Right lobe of liver (tissue), 6 donors: ENCODE measurements at regions not wholly inside any gene's neighbourhood (a gene's known extent, or its start where the extent isn't known, plus 50 kb on each side); places are given as distances from the start of the nearest gene placed in this dataset.

ENCODE experiments used
- ATAC-seq, 4 donors: fragments of 200-7000 bp; cut with Tn5 transposase; one replicate each; pipeline ENCODE4 v1.9.1; 2020; ENCODE audit warnings: mild to moderate bottlenecking in 4 of 4, moderate library complexity in 4 of 4
- DNase-seq, 3 donors: peaks; one replicate each; pipeline ENCODE4 v3.0.0-alpha.2; 2020
- H3K27ac ChIP-seq, 3 donors: fragments of 200-600 bp; one replicate each; pipeline ENCODE4 v1.8.0; 2022
- H3K27me3 ChIP-seq, 2 donors: fragments of 200-600 bp; one replicate each; pipeline ENCODE4 v1.8.0; 2022
- H3K36me3 ChIP-seq, 4 donors: fragments of 200-600 bp; sonication (generic) in 1 of 4; one replicate each; pipeline versions ENCODE4 v1.5.1 to v1.8.0; 2017 to 2022; ENCODE audit warnings: control low read depth in 1 of 4
- H3K4me1 ChIP-seq, 4 donors: fragments of 200-600 bp; sonication (generic) in 1 of 4; one replicate each; pipeline versions ENCODE4 v1.5.1 to v1.8.0; 2017 to 2022; ENCODE audit warnings: control low read depth in 1 of 4
- H3K4me3 ChIP-seq, 3 donors: fragments of 200-600 bp; one replicate each; pipeline ENCODE4 v1.8.0; 2022
- H3K9me3 ChIP-seq, 4 donors: fragments of 200-600 bp; sonication (generic) in 1 of 4; one replicate each; pipeline versions ENCODE4 v1.5.1 to v1.8.0; 2017 to 2022; ENCODE audit warnings: control low read depth in 1 of 4
- CTCF ChIP-seq, 4 donors: fragments of 200-600 bp in 3 of 4; fragments of 450-650 bp in 1 of 4; IDR thresholded peaks; one replicate each; pipeline versions ENCODE4 v1.5.1 to v1.8.0; 2016 to 2022; ENCODE audit warnings: antibody characterized with exemption in 4 of 4, mild to moderate bottlenecking in 2 of 4
- POLR2A ChIP-seq: fragments of 450-650 bp; IDR thresholded peaks from one replicate; pipeline ENCODE4 v1.6.1; 2017; ENCODE audit warnings: antibody characterized with exemption, mild to moderate bottlenecking
- WGBS: methylation state at CpG from one replicate; pipeline ENCODE4 v1.1.6; 2018; ENCODE audit warnings: low coverage, low lambda C conversion rate; ENCODE audit not compliant: insufficient coverage; ENCODE audit errors: missing lambda C conversion rate; 5-methylcytosine and 5-hydroxymethylcytosine counted together
- intact Hi-C, 2 donors: fragments of 100-400 bp; cut with DNase I; formaldehyde crosslinking; loops; one replicate each; pipeline versions ENCODE4 v1.11.2 to v1.14.1; 2022
- donor health status: DM: no; HTN: yes; CAD: no.
- donor health status: DM: no; HTN: no; CAD: no.
- donor health status: DM: no; HTN: no; CAD: no.
- donor health status: DM: no; HTN: yes; CAD: no.
- donor health status: DM: no; HTN: yes; CAD: no.

- Histone ChIP-seq H3K4me1 (no peaks in the 10 kb centered on the region), H3K36me3 (no peaks in the 10 kb centered on the region), H3K27ac (no peak overlapping the region), H3K9me3 (no peaks in the 10 kb centered on the region), H3K4me3 (no peak overlapping the region), H3K27me3 (no peaks in the 10 kb centered on the region)
- DNase-seq: no peak
- intact Hi-C loops: no loop called here
- 46% methylated on average over 2 of the region's 2 CpGs for WGBS
- no peak for ATAC-seq
- TF ChIP-seq POLR2A (no peak), CTCF (IDR thresholded peaks at IDR 0.05) (no peak)
Measured at GRCh38 chr7:81197266-81197665, 278.4 kb upstream of the SEMA3C start.

- Histone ChIP-seq H3K27ac (no peak overlapping the region), H3K4me1 (no peaks in the 10 kb centered on the region), H3K4me3 (no peak overlapping the region), H3K27me3 (no peaks in the 10 kb centered on the region), H3K9me3 (no peaks in the 10 kb centered on the region), H3K36me3 (no peaks in the 10 kb centered on the region)
- DNase-seq (no peak), ATAC-seq (no peak)
- WGBS: 56% methylated on average over 1 of the region's 1 CpG
- no peak for TF ChIP-seq CTCF (IDR thresholded peaks at IDR 0.05)
- no peak for TF ChIP-seq POLR2A
- intact Hi-C loops: no loop called here
Measured at GRCh38 chr7:81195033-81195432, 276.2 kb upstream of the SEMA3C start.

GRCh38 chr7:81190997-81191768 is 272.3 kb upstream of the SEMA3C start:
- no peak for DNase-seq
- Histone ChIP-seq H3K9me3 (no peaks in the 10 kb centered on the region), H3K4me1 (no peaks in the 10 kb centered on the region), H3K27me3 (no peaks in the 10 kb centered on the region), H3K27ac (no peak overlapping the region), H3K4me3 (no peak overlapping the region), H3K36me3 (no peaks in the 10 kb centered on the region)
- TF ChIP-seq POLR2A (no peak), CTCF (IDR thresholded peaks at IDR 0.05) (no peak)
- intact Hi-C loops: no loop called here
- peak in 1 of 4 donors; percentile 17 for ATAC-seq
- 50% methylated on average over 3 of the region's 3 CpGs for WGBS

- intact Hi-C loops: no loop called here
Measured at GRCh38 chr7:81187753-81188152, 268.9 kb upstream of the SEMA3C start.

More at GRCh38 chr7:81187753-81188152, 268.9 kb upstream of the SEMA3C start:
- Histone ChIP-seq H3K9me3 (no peaks in the 10 kb centered on the region), H3K4me3 (no peak overlapping the region), H3K27ac (no peak overlapping the region), H3K27me3 (no peaks in the 10 kb centered on the region), H3K36me3 (no peaks in the 10 kb centered on the region), H3K4me1 (no peaks in the 10 kb centered on the region)
- no peak for DNase-seq
- ATAC-seq: no peak
- 50% methylated on average over 1 of the region's 1 CpG for WGBS
- TF ChIP-seq CTCF (IDR thresholded peaks at IDR 0.05): no peak
- TF ChIP-seq POLR2A: no peak
